PC-3 (cell line): ENCODE measurements at regions not wholly inside any gene's neighbourhood (a gene's known extent, or its start where the extent isn't known, plus 50 kb on each side); places are given as distances from the start of the nearest gene placed in this dataset.

Experiments used
- ATAC-seq: fragments of 200-7000 bp; cut with Tn5 transposase; 2 replicates; pipeline ENCODE4 v1.9.1; 2020; ENCODE audit warnings: mild to moderate bottlenecking, moderate library complexity
- BruUV-seq: library from RNA; stranded (reverse); fragments of 400-500 nt; replicated peaks from 2 replicates; lab custom pipeline; 2021; lab: Mats Ljungman, UMichigan
- CTCF ChIA-PET: fragments of 300-600 bp; sonication (Branson Sonifier 250); formaldehyde crosslinking; loops from one replicate; lab custom pipeline; 2022; ENCODE audit warnings: antibody characterized with exemption; lab: Charles Lee
- POLR2A ChIA-PET: fragments of 300-600 bp; sonication (Branson Sonifier 250); formaldehyde crosslinking; loops from one replicate; lab custom pipeline; 2022; ENCODE audit warnings: antibody characterized with exemption; ENCODE audit not compliant: unreplicated experiment; lab: Charles Lee
- DNase-seq: peaks from one replicate; pipeline ENCODE4 v3.0.0-alpha.2; 2015
- H2AFZ ChIP-seq: fragments of 300-600 bp; sonication (generic); 2 replicates; pipeline ENCODE4 v1.6.0; 2016; ENCODE audit warnings: antibody characterized with exemption, low read length
- H3F3A ChIP-seq: fragments of 300-600 bp; sonication (generic); one replicate; pipeline ENCODE4 v1.6.0; 2017; ENCODE audit warnings: antibody characterized with exemption, low read length, control low read depth, mild to moderate bottlenecking; ENCODE audit not compliant: unreplicated experiment
- H3K27ac ChIP-seq: fragments of 300-600 bp; sonication (generic); 2 replicates; pipeline ENCODE4 v1.5.1; 2016; ENCODE audit warnings: mild to moderate bottlenecking, low read length
- H3K27me3 ChIP-seq: fragments of 300-600 bp; sonication (generic); 2 replicates; pipeline ENCODE4 v1.6.1; 2016; ENCODE audit warnings: low read length, mixed read lengths
- H3K36me3 ChIP-seq: fragments of 300-600 bp; sonication (generic); 2 replicates; pipeline ENCODE4 v1.6.1; 2016; ENCODE audit warnings: low read depth, mixed run types, low read length, mixed read lengths
- H3K4me1 ChIP-seq: fragments of 300-600 bp; sonication (generic); 2 replicates; pipeline ENCODE4 v1.5.1; 2016; ENCODE audit warnings: low read length; ENCODE audit not compliant: insufficient read depth
- H3K4me2 ChIP-seq: fragments of 300-600 bp; sonication (generic); 2 replicates; pipeline ENCODE4 v1.6.0; 2016; ENCODE audit warnings: low read length
- H3K4me3 ChIP-seq: fragments of 300-600 bp; sonication (generic); 2 replicates; pipeline ENCODE4 v1.5.1; 2016; ENCODE audit warnings: mild to moderate bottlenecking, low read length, mixed read lengths
- H3K79me2 ChIP-seq: fragments of 300-600 bp; sonication (generic); 2 replicates; pipeline ENCODE4 v1.6.1; 2017; ENCODE audit warnings: low read length, mixed read lengths
- H3K9ac ChIP-seq: fragments of 300-600 bp; sonication (generic); 2 replicates; pipeline ENCODE4 v1.6.0; 2016; ENCODE audit warnings: mild to moderate bottlenecking, low read length
- H3K9me2 ChIP-seq: fragments of 300-600 bp; sonication (generic); replicated peaks from 2 replicates; pipeline ENCODE4 v1.6.1; 2016; ENCODE audit warnings: mixed run types, low read length, mixed read lengths
- H3K9me3 ChIP-seq: fragments of 300-600 bp; sonication (generic); 2 replicates; pipeline ENCODE4 v1.6.1; 2016; ENCODE audit warnings: low read length, mixed read lengths
- H4K20me1 ChIP-seq: fragments of 300-600 bp; sonication (generic); 2 replicates; pipeline ENCODE4 v1.6.1; 2016; ENCODE audit warnings: low read length, mixed read lengths
- EZH2 ChIP-seq: fragments of 300-600 bp; sonication (generic); IDR thresholded peaks from one replicate; pipeline ENCODE4 v1.6.1; 2017; ENCODE audit warnings: antibody characterized with exemption, mild to moderate bottlenecking, low read length; ENCODE audit not compliant: unreplicated experiment
- EZH2phosphoT487 ChIP-seq: fragments of 300-600 bp; sonication (generic); IDR thresholded peaks from 2 replicates; pipeline ENCODE4 v1.6.1; 2018; ENCODE audit warnings: mild to moderate bottlenecking, antibody characterized with exemption, low read length, borderline replicate concordance
- intact Hi-C: fragments of 100-400 bp; cut with micrococcal nuclease; formaldehyde crosslinking; loops from 2 replicates; pipeline ENCODE4 v1.9.0; 2023
- TF ChIP-seq, protein P1 (sequence below): fragments of 300-600 bp; sonication (generic); conservative IDR thresholded peaks from 2 replicates; pipeline ENCODE4 v1.5.1; 2017; ENCODE audit warnings: antibody characterized with exemption, low read depth, mild to moderate bottlenecking, low read length

DNA sequence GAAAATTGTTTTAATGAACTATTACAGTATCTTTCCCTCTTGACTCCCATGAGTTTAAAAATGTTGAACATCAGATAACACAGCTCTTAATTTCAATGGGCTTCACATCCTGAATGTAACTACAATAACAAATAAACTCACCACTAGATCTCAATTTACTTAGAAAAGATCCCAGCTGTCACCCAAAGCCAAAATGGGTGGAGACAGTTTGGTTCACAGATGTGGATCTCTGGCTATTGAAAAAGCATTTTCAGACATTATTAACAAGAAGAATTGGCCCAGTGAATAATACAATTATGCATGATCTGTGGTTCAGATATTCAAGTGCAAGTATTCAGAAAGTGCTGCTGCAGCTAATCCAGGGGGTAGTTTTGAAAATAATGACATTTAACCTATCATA lies 184.7 kb upstream of the RALGAPA2 start:
- Histone ChIP-seq H4K20me1 (no peaks in the 10 kb centered on the region), H3K4me3 (no peak overlapping the region), H3K79me2 (no peaks in the 10 kb centered on the region), H3K9ac (no peak overlapping the region), H2AFZ (no peak overlapping the region), H3K4me2 (no peak overlapping the region), H3K27ac (no peak overlapping the region), H3K9me3 (no peaks in the 10 kb centered on the region), H3F3A (no peaks in the 10 kb centered on the region), H3K4me1 (no peaks in the 10 kb centered on the region), H3K9me2 (no peaks in the 10 kb centered on the region), H3K36me3 (no peaks in the 10 kb centered on the region), H3K27me3 (peaks cover 29% of the 10 kb centered on the region)
- ChIA-PET POLR2A (no interaction called here), CTCF (no interaction called here)
- intact Hi-C loops = no loop called here
- no TSS peak for BruUV-seq
- ATAC-seq (no peak), DNase-seq (no peak)
- TF ChIP-seq, protein P1, sequence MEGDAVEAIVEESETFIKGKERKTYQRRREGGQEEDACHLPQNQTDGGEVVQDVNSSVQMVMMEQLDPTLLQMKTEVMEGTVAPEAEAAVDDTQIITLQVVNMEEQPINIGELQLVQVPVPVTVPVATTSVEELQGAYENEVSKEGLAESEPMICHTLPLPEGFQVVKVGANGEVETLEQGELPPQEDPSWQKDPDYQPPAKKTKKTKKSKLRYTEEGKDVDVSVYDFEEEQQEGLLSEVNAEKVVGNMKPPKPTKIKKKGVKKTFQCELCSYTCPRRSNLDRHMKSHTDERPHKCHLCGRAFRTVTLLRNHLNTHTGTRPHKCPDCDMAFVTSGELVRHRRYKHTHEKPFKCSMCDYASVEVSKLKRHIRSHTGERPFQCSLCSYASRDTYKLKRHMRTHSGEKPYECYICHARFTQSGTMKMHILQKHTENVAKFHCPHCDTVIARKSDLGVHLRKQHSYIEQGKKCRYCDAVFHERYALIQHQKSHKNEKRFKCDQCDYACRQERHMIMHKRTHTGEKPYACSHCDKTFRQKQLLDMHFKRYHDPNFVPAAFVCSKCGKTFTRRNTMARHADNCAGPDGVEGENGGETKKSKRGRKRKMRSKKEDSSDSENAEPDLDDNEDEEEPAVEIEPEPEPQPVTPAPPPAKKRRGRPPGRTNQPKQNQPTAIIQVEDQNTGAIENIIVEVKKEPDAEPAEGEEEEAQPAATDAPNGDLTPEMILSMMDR = no peak
- TF ChIP-seq EZH2phosphoT487 (no peak), EZH2 (no peak)

DNA sequence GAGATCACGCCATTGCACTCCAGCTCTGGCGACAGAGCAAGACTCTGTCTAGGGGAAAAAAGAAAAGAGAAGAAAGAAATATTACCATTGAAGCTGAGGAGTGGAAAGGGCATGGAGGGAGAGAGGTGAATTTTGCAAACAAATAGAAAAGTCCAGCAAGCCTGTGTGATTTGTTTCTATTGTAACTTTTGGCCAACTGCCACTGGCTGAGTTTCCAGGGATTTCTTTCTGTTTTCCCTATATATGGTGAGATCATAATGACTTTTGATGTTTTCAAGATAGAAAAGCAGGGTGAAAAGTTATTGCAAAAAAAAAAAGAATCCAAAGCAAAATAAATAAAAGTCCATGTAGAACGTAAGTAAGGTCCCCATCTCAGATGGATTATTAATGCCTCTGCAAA lies 184.2 kb upstream of the RALGAPA2 start:
- no peaks in the 10 kb centered on the region for H3F3A ChIP-seq
- no peaks in the 10 kb centered on the region for H3K9me3 ChIP-seq
- ATAC-seq (no peak), DNase-seq (no peak)
- intact Hi-C loops = no loop called here
- no peaks in the 10 kb centered on the region for H3K79me2 ChIP-seq
- BruUV-seq = no TSS peak
- peaks cover 34% of the 10 kb centered on the region for H3K27me3 ChIP-seq
- H3K4me2 ChIP-seq = no peak overlapping the region
- no peak overlapping the region for H3K9ac ChIP-seq
- H2AFZ ChIP-seq = no peak overlapping the region
- no peaks in the 10 kb centered on the region for H4K20me1 ChIP-seq
- H3K36me3 ChIP-seq = no peaks in the 10 kb centered on the region
- no peaks in the 10 kb centered on the region for H3K9me2 ChIP-seq
- CTCF ChIA-PET = no interaction called here
- no peaks in the 10 kb centered on the region for H3K4me1 ChIP-seq
- POLR2A ChIA-PET = no interaction called here
- no peak overlapping the region for H3K4me3 ChIP-seq
- H3K27ac ChIP-seq = no peak overlapping the region
- TF ChIP-seq EZH2phosphoT487 (no peak), EZH2 (no peak)
- TF ChIP-seq, protein P1 = no peak

DNA sequence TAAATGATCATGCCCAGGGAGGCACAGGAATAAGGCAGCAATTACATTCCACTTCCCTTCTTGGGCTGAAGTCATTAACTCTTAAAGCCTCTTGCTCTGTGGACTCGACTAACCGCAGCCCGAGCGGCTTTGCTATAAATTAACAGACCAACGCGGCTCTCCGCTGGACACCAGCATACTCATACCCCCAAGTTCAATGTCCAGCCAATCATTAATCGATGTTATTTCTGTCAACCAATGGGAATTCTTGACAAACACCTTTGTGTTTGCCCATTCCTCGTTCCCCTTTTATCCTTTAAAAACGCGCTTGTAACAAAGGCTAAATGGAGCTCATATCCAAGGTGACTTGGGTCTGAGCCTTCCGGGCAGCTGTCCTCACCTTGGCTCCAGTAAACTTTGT lies 183.1 kb upstream of the RALGAPA2 start:
- Histone ChIP-seq H4K20me1 (no peaks in the 10 kb centered on the region), H2AFZ (no peak overlapping the region), H3K4me2 (no peak overlapping the region), H3K9me3 (no peaks in the 10 kb centered on the region), H3K9me2 (no peaks in the 10 kb centered on the region), H3K4me3 (no peak overlapping the region), H3K27me3 (peaks cover 42% of the 10 kb centered on the region), H3K9ac (no peak overlapping the region), H3K79me2 (no peaks in the 10 kb centered on the region), H3K27ac (no peak overlapping the region), H3K4me1 (no peaks in the 10 kb centered on the region), H3F3A (no peaks in the 10 kb centered on the region), H3K36me3 (no peaks in the 10 kb centered on the region)
- TF ChIP-seq EZH2phosphoT487 = no peak
- no peak for TF ChIP-seq EZH2
- TF ChIP-seq, protein P1 = no peak
- no TSS peak for BruUV-seq
- ChIA-PET POLR2A (no interaction called here), CTCF (no interaction called here)
- DNase-seq (no peak), ATAC-seq (no peak)
- intact Hi-C loops = no loop called here
